GM19397 (cell line): ENCODE measurements at regions not wholly inside any gene's neighbourhood (a gene's known extent, or its start where the extent isn't known, plus 50 kb on each side); places are given as distances from the start of the nearest gene placed in this dataset.

Experiments
- ATAC-seq: cut with Tn5 transposase; IDR thresholded peaks from one replicate; pipeline ENCODE4 v1.9.1; 2021; ENCODE audit warnings: mild to moderate bottlenecking, moderate library complexity; ENCODE audit not compliant: unreplicated experiment

GRCh38 chrX:4935401-4935800, 1222.0 kb upstream of the PRKX start:
- no peak for ATAC-seq

GRCh38 chrX:4932790-4933189, 1219.3 kb upstream of the PRKX start:
- ATAC-seq, result no peak

- no peak for ATAC-seq
Measured at GRCh38 chrX:4930426-4930825, 1217.0 kb upstream of the PRKX start.

GRCh38 chrX:4925911-4926310, 1212.5 kb upstream of the PRKX start:
- ATAC-seq, result no peak

GRCh38 chrX:4909348-4909747, 1195.9 kb upstream of the PRKX start:
- no peak for ATAC-seq

- ATAC-seq, result no peak
Measured at GRCh38 chrX:4905576-4905975, 1192.1 kb upstream of the PRKX start.

- no peak for ATAC-seq
Measured at GRCh38 chrX:4881277-4881676, 1167.8 kb upstream of the PRKX start.

- ATAC-seq, result no peak
Measured at GRCh38 chrX:4878640-4879039, 1165.2 kb upstream of the PRKX start.

GRCh38 chrX:4876268-4876667, 1162.8 kb upstream of the PRKX start:
- no peak for ATAC-seq

- ATAC-seq, result no peak
Measured at GRCh38 chrX:4851534-4851933, 1138.1 kb upstream of the PRKX start.

GRCh38 chrX:4850312-4850711, 1136.9 kb upstream of the PRKX start:
- ATAC-seq, result no peak

- no peak for ATAC-seq
Measured at GRCh38 chrX:4844376-4844775, 1130.9 kb upstream of the PRKX start.

- ATAC-seq, result no peak
Measured at GRCh38 chrX:4841216-4841745, 1127.8 kb upstream of the PRKX start.

- ATAC-seq, result no peak
Measured at GRCh38 chrX:4831574-4831973, 1118.1 kb upstream of the PRKX start.

- no peak for ATAC-seq
Measured at GRCh38 chrX:4830880-4831557, 1117.6 kb upstream of the PRKX start.

- ATAC-seq, result no peak
Measured at GRCh38 chrX:4825550-4825949, 1112.1 kb upstream of the PRKX start.

- no peak for ATAC-seq
Measured at GRCh38 chrX:4809571-4809970, 1096.1 kb upstream of the PRKX start.

GRCh38 chrX:4805502-4805901, 1092.1 kb upstream of the PRKX start:
- ATAC-seq, result no peak

- no peak for ATAC-seq
Measured at GRCh38 chrX:4800756-4801155, 1087.3 kb upstream of the PRKX start.

- no peak for ATAC-seq
Measured at GRCh38 chrX:4787971-4788370, 1074.5 kb upstream of the PRKX start.

- ATAC-seq, result no peak
Measured at GRCh38 chrX:4764888-4765287, 1051.4 kb upstream of the PRKX start.

- no peak for ATAC-seq
Measured at GRCh38 chrX:4762196-4762595, 1048.7 kb upstream of the PRKX start.
